ENCODE measurements at regions not wholly inside any gene's neighbourhood (a gene's known extent, or its start where the extent isn't known, plus 50 kb on each side); places are given as distances from the start of the nearest gene placed in this dataset.

- DNase-seq (ENCODE audit: low spot score) = no peak
- intact Hi-C loops (cut with micrococcal nuclease; ENCODE audit: unreplicated experiment) = no loop called here
- no peak overlapping the region for H3K4me2 ChIP-seq (ENCODE audit: low read length)
- H3K9me3 ChIP-seq (ENCODE audit: low read length) = no peaks in the 10 kb centered on the region
- no peaks in the 10 kb centered on the region for H3K9me2 ChIP-seq (ENCODE audit: insufficient read depth, low read length)
- no peak overlapping the region for H3K4me3 ChIP-seq (ENCODE audit: low read depth, low read length, poor library complexity, severe bottlenecking)
- ChIA-PET POLR2A (no interaction called here), CTCF (ENCODE audit: unreplicated experiment) (no interaction called here)
- no peak overlapping the region for H2AFZ ChIP-seq (ENCODE audit: low read length)
- H3K4me1 ChIP-seq (ENCODE audit: insufficient read depth, low read length, poor library complexity, severe bottlenecking) = no peaks in the 10 kb centered on the region
- no peaks in the 10 kb centered on the region for H3K36me3 ChIP-seq (ENCODE audit: insufficient read depth, low read length)
- TF ChIP-seq EZH2phosphoT487 (IDR thresholded peaks at IDR 0.05; ENCODE audit: borderline replicate concordance, low read depth, low read length) (no peak), CTCF (conservative IDR thresholded peaks at IDR 0.05; ENCODE audit: low read length) (no peak)
- no peaks in the 10 kb centered on the region for H3K79me2 ChIP-seq (ENCODE audit: insufficient read depth, low read depth, low read length)
- H3K27ac ChIP-seq (ENCODE audit: low read depth, low read length, poor library complexity, severe bottlenecking) = no peak overlapping the region
- BruUV-seq (replicated peaks) = no TSS peak
- no peaks in the 10 kb centered on the region for H4K20me1 ChIP-seq (ENCODE audit: insufficient read depth, low read length)
Observed at GRCh38 chr14:84420221-84420620, 1109.7 kb upstream of the FLRT2 start.

GRCh38 chr14:84421621-84422020 lies 1108.3 kb upstream of the FLRT2 start:
- H3K9me2 ChIP-seq (ENCODE audit: insufficient read depth, low read length) = no peaks in the 10 kb centered on the region
- no peak for DNase-seq (ENCODE audit: low spot score)
- H3K4me2 ChIP-seq (ENCODE audit: low read length) = no peak overlapping the region
- H3K36me3 ChIP-seq (ENCODE audit: insufficient read depth, low read length) = no peaks in the 10 kb centered on the region
- H2AFZ ChIP-seq (ENCODE audit: low read length) = no peak overlapping the region
- H4K20me1 ChIP-seq (ENCODE audit: insufficient read depth, low read length) = no peaks in the 10 kb centered on the region
- intact Hi-C loops (cut with micrococcal nuclease; ENCODE audit: unreplicated experiment) = no loop called here
- no peaks in the 10 kb centered on the region for H3K79me2 ChIP-seq (ENCODE audit: insufficient read depth, low read depth, low read length)
- ChIA-PET CTCF (ENCODE audit: unreplicated experiment) (no interaction called here), POLR2A (no interaction called here)
- no peak overlapping the region for H3K27ac ChIP-seq (ENCODE audit: low read depth, low read length, poor library complexity, severe bottlenecking)
- no peak for TF ChIP-seq EZH2phosphoT487 (IDR thresholded peaks at IDR 0.05; ENCODE audit: borderline replicate concordance, low read depth, low read length)
- TF ChIP-seq CTCF (conservative IDR thresholded peaks at IDR 0.05; ENCODE audit: low read length) = no peak
- no peaks in the 10 kb centered on the region for H3K4me1 ChIP-seq (ENCODE audit: insufficient read depth, low read length, poor library complexity, severe bottlenecking)
- H3K4me3 ChIP-seq (ENCODE audit: low read depth, low read length, poor library complexity, severe bottlenecking) = no peak overlapping the region
- H3K9me3 ChIP-seq (ENCODE audit: low read length) = no peaks in the 10 kb centered on the region
- no TSS peak for BruUV-seq (replicated peaks)

DNA sequence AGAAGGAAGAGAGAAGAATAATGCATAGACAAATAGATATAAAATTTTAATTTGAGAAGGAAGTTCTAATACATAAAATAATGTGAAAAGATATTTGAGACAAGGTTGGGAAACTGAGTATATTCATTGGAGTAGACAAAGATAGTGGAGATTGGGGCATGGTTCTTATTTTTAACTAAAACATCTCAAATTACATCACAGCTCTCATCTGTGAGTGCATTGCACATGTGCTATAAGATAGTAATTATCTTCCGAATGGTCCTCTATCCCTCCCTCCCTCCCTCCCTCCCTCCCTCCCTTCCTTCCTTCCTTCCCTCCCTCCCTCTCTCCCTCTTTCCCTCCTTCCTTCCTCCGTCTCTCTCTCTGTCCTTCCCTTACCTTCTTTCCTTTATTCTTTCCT lies 1104.0 kb upstream of the FLRT2 start:
- H2AFZ ChIP-seq (ENCODE audit: low read length) = no peak overlapping the region
- intact Hi-C loops (cut with micrococcal nuclease; ENCODE audit: unreplicated experiment) = no loop called here
- H3K4me2 ChIP-seq (ENCODE audit: low read length) = no peak overlapping the region
- no peaks in the 10 kb centered on the region for H4K20me1 ChIP-seq (ENCODE audit: insufficient read depth, low read length)
- no peaks in the 10 kb centered on the region for H3K9me2 ChIP-seq (ENCODE audit: insufficient read depth, low read length)
- CTCF ChIA-PET (ENCODE audit: unreplicated experiment) = no interaction called here
- no TSS peak for BruUV-seq (replicated peaks)
- H3K9me3 ChIP-seq (ENCODE audit: low read length) = no peaks in the 10 kb centered on the region
- TF ChIP-seq CTCF (conservative IDR thresholded peaks at IDR 0.05; ENCODE audit: low read length) = no peak
- no peak for TF ChIP-seq EZH2phosphoT487 (IDR thresholded peaks at IDR 0.05; ENCODE audit: borderline replicate concordance, low read depth, low read length)
- no peak for DNase-seq (ENCODE audit: low spot score)
- H3K36me3 ChIP-seq (ENCODE audit: insufficient read depth, low read length) = no peaks in the 10 kb centered on the region
- no peaks in the 10 kb centered on the region for H3K4me1 ChIP-seq (ENCODE audit: insufficient read depth, low read length, poor library complexity, severe bottlenecking)
- H3K79me2 ChIP-seq (ENCODE audit: insufficient read depth, low read depth, low read length) = no peaks in the 10 kb centered on the region
- no peak overlapping the region for H3K27ac ChIP-seq (ENCODE audit: low read depth, low read length, poor library complexity, severe bottlenecking)
- POLR2A ChIA-PET = no interaction called here
- H3K4me3 ChIP-seq (ENCODE audit: low read depth, low read length, poor library complexity, severe bottlenecking) = no peak overlapping the region

Data from OCI-LY7 (cell line).